ENCODE measurements at regions not wholly inside any gene's neighbourhood (a gene's known extent, or its start where the extent isn't known, plus 50 kb on each side); places are given as distances from the start of the nearest gene placed in this dataset.
"Not testable (repeated sequence)": the region's sequence is repeated elsewhere in the genome, so short reads cannot be mapped to it uniquely, and the experiment has no call there.

DNA sequence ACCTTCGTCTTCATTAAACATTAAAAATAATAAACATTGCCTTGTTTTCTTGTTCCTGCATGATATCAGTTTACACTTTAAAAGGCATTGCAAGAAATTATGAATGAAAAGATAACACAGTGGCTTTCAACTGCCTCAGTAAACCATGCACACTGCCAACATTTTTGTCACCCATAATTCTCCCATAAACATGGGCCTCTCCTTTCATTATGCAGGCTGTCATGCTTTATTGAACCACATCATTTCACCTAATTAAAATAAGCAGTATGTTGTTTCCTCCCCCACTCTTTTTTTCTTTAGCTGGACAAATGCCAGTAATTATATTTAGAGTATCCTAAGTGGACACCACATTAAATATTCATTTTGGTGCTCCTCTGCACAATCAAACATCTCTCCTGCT is 1566.5 kb upstream of the SLC10A2 start:
- Mint-ChIP-seq H3K27ac (ENCODE audit: low read depth) (no peak overlapping the region), H3K9me3 (peaks cover 5% of the 10 kb centered on the region), H3K4me1 (no peaks in the 10 kb centered on the region), H3K4me3 (no peak overlapping the region), H3K27me3 (no peaks in the 10 kb centered on the region), H3K36me3 (ENCODE audit: insufficient read depth) (no peaks in the 10 kb centered on the region)
- no peak for ATAC-seq (replicated peaks; ENCODE audit: extremely low read depth, poor library complexity, severe bottlenecking)
- DNase-seq (ENCODE audit: low spot score in 2 of 2) = no peak

- peaks cover 11% of the 10 kb centered on the region for H3K9me3 Mint-ChIP-seq
- ATAC-seq (replicated peaks; ENCODE audit: extremely low read depth, poor library complexity, severe bottlenecking) (no peak), DNase-seq (ENCODE audit: low spot score in 2 of 2) (no peak)
- H3K36me3 Mint-ChIP-seq (ENCODE audit: insufficient read depth) = no peaks in the 10 kb centered on the region
- no peak overlapping the region for H3K27ac Mint-ChIP-seq (ENCODE audit: low read depth)
- no peaks in the 10 kb centered on the region for H3K27me3 Mint-ChIP-seq
- H3K4me1 Mint-ChIP-seq = no peaks in the 10 kb centered on the region
- H3K4me3 Mint-ChIP-seq = no peak overlapping the region
These were observed 1559.0 kb upstream of the SLC10A2 start for GRCh38 chr13:104625201-104625600.

DNA sequence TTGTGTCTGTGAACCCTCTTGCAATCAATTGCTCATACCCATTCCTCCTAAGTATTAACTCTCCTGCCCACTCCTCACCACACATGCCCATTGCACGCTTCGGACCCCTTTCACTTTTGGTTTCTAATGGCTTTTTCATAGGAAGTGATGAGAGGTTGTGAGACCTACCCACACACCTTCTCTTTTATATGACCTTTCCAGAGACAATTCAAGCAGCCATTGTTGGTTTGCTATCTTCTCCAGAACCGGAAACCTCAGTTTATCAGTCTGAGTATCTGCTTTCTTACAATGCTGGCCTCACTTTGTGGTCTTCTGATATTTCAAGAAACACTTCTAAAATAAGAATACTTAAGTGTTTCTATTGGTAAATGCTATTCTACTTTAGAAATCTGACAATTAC is 1550.8 kb upstream of the SLC10A2 start:
- ATAC-seq (replicated peaks; ENCODE audit: extremely low read depth, poor library complexity, severe bottlenecking) = no peak
- peaks cover 14% of the 10 kb centered on the region for H3K9me3 Mint-ChIP-seq
- no peaks in the 10 kb centered on the region for H3K27me3 Mint-ChIP-seq
- no peak overlapping the region for H3K27ac Mint-ChIP-seq (ENCODE audit: low read depth)
- no peaks in the 10 kb centered on the region for H3K36me3 Mint-ChIP-seq (ENCODE audit: insufficient read depth)
- DNase-seq (ENCODE audit: low spot score in 2 of 2) = no peak
- no peak overlapping the region for H3K4me3 Mint-ChIP-seq
- H3K4me1 Mint-ChIP-seq = no peaks in the 10 kb centered on the region

GRCh38 chr13:104614361-104615145 is 1548.3 kb upstream of the SLC10A2 start:
- peaks cover 14% of the 10 kb centered on the region for H3K9me3 Mint-ChIP-seq
- no peaks in the 10 kb centered on the region for H3K36me3 Mint-ChIP-seq (ENCODE audit: insufficient read depth)
- no peaks in the 10 kb centered on the region for H3K27me3 Mint-ChIP-seq
- ATAC-seq (replicated peaks; ENCODE audit: extremely low read depth, poor library complexity, severe bottlenecking) (no peak), DNase-seq (ENCODE audit: low spot score in 2 of 2) (no peak)
- no peak overlapping the region for H3K27ac Mint-ChIP-seq (ENCODE audit: low read depth)
- H3K4me3 Mint-ChIP-seq = no peak overlapping the region
- H3K4me1 Mint-ChIP-seq = no peaks in the 10 kb centered on the region

DNA sequence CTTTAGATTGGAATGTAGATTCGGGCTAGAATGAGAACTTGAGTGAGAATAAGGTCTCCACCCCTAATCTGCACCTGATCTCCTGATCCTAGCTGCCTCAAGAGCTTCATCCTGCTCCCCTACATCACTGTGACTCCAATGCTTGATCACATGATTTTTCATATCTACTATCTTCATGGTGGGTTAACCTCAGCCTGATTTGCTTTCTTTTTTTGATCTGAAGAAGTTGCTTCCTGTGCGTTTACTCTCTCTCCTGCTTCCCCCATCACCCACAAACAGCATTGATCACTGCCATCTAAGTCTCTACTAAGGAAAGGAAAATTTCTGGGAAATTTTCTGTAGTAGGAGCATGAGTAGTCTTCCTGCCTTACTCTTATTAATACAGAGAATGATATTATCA is 1542.1 kb upstream of the SLC10A2 start:
- DNase-seq (ENCODE audit: low spot score in 2 of 2) (no peak), ATAC-seq (replicated peaks; ENCODE audit: extremely low read depth, poor library complexity, severe bottlenecking) (no peak)
- Mint-ChIP-seq H3K36me3 (ENCODE audit: insufficient read depth) (no peaks in the 10 kb centered on the region), H3K27ac (ENCODE audit: low read depth) (no peak overlapping the region), H3K4me3 (no peak overlapping the region), H3K9me3 (peaks cover 9% of the 10 kb centered on the region), H3K27me3 (no peaks in the 10 kb centered on the region), H3K4me1 (no peaks in the 10 kb centered on the region)

- peaks cover 14% of the 10 kb centered on the region for H3K9me3 Mint-ChIP-seq
- not testable (repeated sequence) for H3K4me3 Mint-ChIP-seq; H3K36me3 Mint-ChIP-seq (ENCODE audit: insufficient read depth); H3K27ac Mint-ChIP-seq (ENCODE audit: low read depth); H3K27me3 Mint-ChIP-seq; ATAC-seq (replicated peaks; ENCODE audit: extremely low read depth, poor library complexity, severe bottlenecking); DNase-seq (ENCODE audit: low spot score in 2 of 2); H3K4me1 Mint-ChIP-seq
These were observed 1539.2 kb upstream of the SLC10A2 start for GRCh38 chr13:104605435-104605834.

GRCh38 chr13:104597546-104598180 is 1531.4 kb upstream of the SLC10A2 start:
- no peak for ATAC-seq (replicated peaks; ENCODE audit: extremely low read depth, poor library complexity, severe bottlenecking)

GRCh38 chr13:104595511-104595910 is 1529.3 kb upstream of the SLC10A2 start:
- DNase-seq (ENCODE audit: low spot score in 2 of 2) (no peak), ATAC-seq (replicated peaks; ENCODE audit: extremely low read depth, poor library complexity, severe bottlenecking) (no peak)
- Mint-ChIP-seq H3K27me3 (no peaks in the 10 kb centered on the region), H3K36me3 (ENCODE audit: insufficient read depth) (no peaks in the 10 kb centered on the region), H3K27ac (ENCODE audit: low read depth) (no peak overlapping the region), H3K4me3 (no peak overlapping the region), H3K9me3 (peaks cover 27% of the 10 kb centered on the region), H3K4me1 (no peaks in the 10 kb centered on the region)

More at GRCh38 chr13:104597546-104598180, 1531.4 kb upstream of the SLC10A2 start:
- H3K27ac Mint-ChIP-seq (ENCODE audit: low read depth) = no peak overlapping the region
- no peaks in the 10 kb centered on the region for H3K4me1 Mint-ChIP-seq
- no peak overlapping the region for H3K4me3 Mint-ChIP-seq
- H3K27me3 Mint-ChIP-seq = no peaks in the 10 kb centered on the region
- H3K36me3 Mint-ChIP-seq (ENCODE audit: insufficient read depth) = no peaks in the 10 kb centered on the region
- H3K9me3 Mint-ChIP-seq = peaks cover 25% of the 10 kb centered on the region
- no peak for DNase-seq (ENCODE audit: low spot score in 2 of 2)

DNA sequence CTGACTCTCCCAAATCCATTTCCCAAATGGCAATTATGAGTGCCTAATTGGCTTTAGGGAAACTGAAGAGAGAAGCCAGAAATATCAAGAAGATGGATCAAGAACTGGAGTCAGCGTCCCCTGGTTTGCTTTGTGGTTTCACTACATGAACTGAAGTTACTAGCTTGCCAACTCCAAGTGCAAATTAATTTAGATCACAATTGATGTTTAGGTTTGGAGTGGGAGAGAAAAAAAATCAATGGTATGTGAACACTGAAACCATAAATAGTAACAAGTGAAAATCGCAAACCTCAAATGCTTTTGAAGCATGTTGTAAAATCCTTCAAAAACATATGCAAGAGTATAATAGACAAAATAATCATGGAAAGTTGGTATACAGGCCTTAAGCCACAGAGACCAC is 1528.6 kb upstream of the SLC10A2 start:
- no peaks in the 10 kb centered on the region for H3K27me3 Mint-ChIP-seq
- ATAC-seq (replicated peaks; ENCODE audit: extremely low read depth, poor library complexity, severe bottlenecking) (no peak), DNase-seq (ENCODE audit: low spot score in 2 of 2) (no peak)
- no peaks in the 10 kb centered on the region for H3K4me1 Mint-ChIP-seq
- no peak overlapping the region for H3K27ac Mint-ChIP-seq (ENCODE audit: low read depth)
- H3K9me3 Mint-ChIP-seq = peaks cover 22% of the 10 kb centered on the region
- no peaks in the 10 kb centered on the region for H3K36me3 Mint-ChIP-seq (ENCODE audit: insufficient read depth)
- H3K4me3 Mint-ChIP-seq = no peak overlapping the region

GRCh38 chr13:104593693-104594092 is 1527.5 kb upstream of the SLC10A2 start:
- ATAC-seq (replicated peaks; ENCODE audit: extremely low read depth, poor library complexity, severe bottlenecking) = no peak
- H3K27ac Mint-ChIP-seq (ENCODE audit: low read depth) = no peak overlapping the region
- no peak overlapping the region for H3K4me3 Mint-ChIP-seq

GRCh38 chr13:104593251-104593576 is 1527.0 kb upstream of the SLC10A2 start:
- DNase-seq (ENCODE audit: low spot score in 2 of 2) = no peak
- no peak for ATAC-seq (replicated peaks; ENCODE audit: extremely low read depth, poor library complexity, severe bottlenecking)
- H3K27me3 Mint-ChIP-seq = no peaks in the 10 kb centered on the region
- peaks cover 22% of the 10 kb centered on the region for H3K9me3 Mint-ChIP-seq
- no peaks in the 10 kb centered on the region for H3K36me3 Mint-ChIP-seq (ENCODE audit: insufficient read depth)
- H3K4me3 Mint-ChIP-seq = no peak overlapping the region
- H3K4me1 Mint-ChIP-seq = no peaks in the 10 kb centered on the region
- no peak overlapping the region for H3K27ac Mint-ChIP-seq (ENCODE audit: low read depth)

More at GRCh38 chr13:104593693-104594092, 1527.5 kb upstream of the SLC10A2 start:
- Mint-ChIP-seq H3K27me3 (no peaks in the 10 kb centered on the region), H3K9me3 (peaks cover 22% of the 10 kb centered on the region), H3K4me1 (no peaks in the 10 kb centered on the region), H3K36me3 (ENCODE audit: insufficient read depth) (no peaks in the 10 kb centered on the region)
- no peak for DNase-seq (ENCODE audit: low spot score in 2 of 2)

DNA sequence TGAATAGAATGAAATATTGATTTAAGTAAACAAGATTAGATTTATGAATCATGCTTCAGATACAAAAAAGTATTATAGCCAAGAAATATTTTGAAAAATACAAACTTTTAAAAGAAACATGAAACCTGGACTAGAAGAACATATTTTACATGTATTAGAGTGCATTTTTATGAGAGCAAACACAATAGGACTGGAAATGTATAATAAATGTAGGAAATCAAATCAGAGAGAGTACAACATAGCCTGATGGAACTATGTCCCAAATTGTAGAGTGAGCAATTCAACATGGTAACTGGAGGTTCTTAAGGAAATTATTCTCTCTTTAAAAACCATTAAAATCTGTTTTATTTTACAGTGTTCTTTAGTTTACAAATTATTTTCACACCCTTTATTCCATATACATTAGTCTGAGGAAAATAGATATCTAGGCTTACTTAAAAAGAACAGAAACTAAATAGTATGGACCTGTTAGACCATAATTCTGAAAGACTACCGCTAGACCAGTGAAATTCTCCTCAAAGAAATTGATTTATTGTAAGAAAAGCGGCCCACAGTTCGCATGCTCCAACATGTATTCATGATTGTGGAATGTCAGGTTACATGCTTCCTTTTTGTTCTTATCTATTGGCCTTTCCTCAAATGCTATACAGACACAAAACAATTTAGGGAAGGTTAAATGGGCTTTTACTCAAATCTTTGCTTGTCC is 1526.5 kb upstream of the SLC10A2 start:
- ATAC-seq (replicated peaks; ENCODE audit: extremely low read depth, poor library complexity, severe bottlenecking) (no peak), DNase-seq (ENCODE audit: low spot score in 2 of 2) (no peak)
- peaks cover 22% of the 10 kb centered on the region for H3K9me3 Mint-ChIP-seq
- no peak overlapping the region for H3K27ac Mint-ChIP-seq (ENCODE audit: low read depth)
- no peaks in the 10 kb centered on the region for H3K4me1 Mint-ChIP-seq
- H3K27me3 Mint-ChIP-seq = no peaks in the 10 kb centered on the region
- no peak overlapping the region for H3K4me3 Mint-ChIP-seq
- H3K36me3 Mint-ChIP-seq (ENCODE audit: insufficient read depth) = no peaks in the 10 kb centered on the region

GRCh38 chr13:104592127-104592526 is 1525.9 kb upstream of the SLC10A2 start:
- H3K4me1 Mint-ChIP-seq = no peaks in the 10 kb centered on the region
- no peak overlapping the region for H3K27ac Mint-ChIP-seq (ENCODE audit: low read depth)
- H3K36me3 Mint-ChIP-seq (ENCODE audit: insufficient read depth) = no peaks in the 10 kb centered on the region
- no peaks in the 10 kb centered on the region for H3K27me3 Mint-ChIP-seq
- no peak overlapping the region for H3K4me3 Mint-ChIP-seq
- DNase-seq (ENCODE audit: low spot score in 2 of 2) = no peak
- ATAC-seq (replicated peaks; ENCODE audit: extremely low read depth, poor library complexity, severe bottlenecking) = no peak
- H3K9me3 Mint-ChIP-seq = peaks cover 22% of the 10 kb centered on the region

Measured in central memory CD8-positive, alpha-beta T cell (primary cell).